ENCODE measurements at regions not wholly inside any gene's neighbourhood (a gene's known extent, or its start where the extent isn't known, plus 50 kb on each side); places are given as distances from the start of the nearest gene placed in this dataset.

DNA sequence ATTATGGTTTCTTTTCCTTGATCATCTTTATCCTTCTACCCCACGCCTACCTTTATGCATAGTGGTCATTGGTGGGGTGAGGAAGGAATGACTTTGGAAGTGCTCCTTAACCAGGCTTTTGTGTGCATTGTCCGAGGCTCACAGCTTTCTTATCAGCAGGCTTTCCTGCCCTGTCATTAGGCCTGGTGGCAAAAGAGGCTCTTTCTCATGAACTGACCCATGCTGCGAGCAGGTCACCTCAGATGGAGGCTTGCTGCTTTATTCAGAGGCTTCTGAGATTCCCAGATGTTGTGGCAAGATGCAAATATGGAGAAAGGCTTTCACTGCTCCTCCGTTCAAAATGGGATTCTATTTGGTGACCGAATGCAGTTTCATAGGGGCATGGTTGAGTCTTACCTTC is 57.4 kb upstream of the DMRTA1 start:
- intact Hi-C loops (cut with DNase I): no loop called here
- no peaks in the 10 kb centered on the region for H3K36me3 ChIP-seq
- no peaks in the 10 kb centered on the region for H3K27me3 ChIP-seq
- no peaks in the 10 kb centered on the region for H3K9me3 ChIP-seq
- no peak for DNase-seq
- WGBS, 2 donors: 61 to 63% methylated on average over 5 of the region's 5 CpGs
- no peaks in the 10 kb centered on the region for H3K4me1 ChIP-seq
- H3K4me3 ChIP-seq (replicated peaks in 1 of 3): no peak overlapping the region
- no peak overlapping the region for H3K27ac ChIP-seq
- no peak for TF ChIP-seq CTCF (IDR thresholded peaks at IDR 0.05)
- TF ChIP-seq POLR2A (IDR thresholded peaks at IDR 0.05): no peak

GRCh38 chr9:22392523-22392922 is 54.1 kb upstream of the DMRTA1 start:
- 77 to 80% methylated on average over 3 of the region's 3 CpGs for WGBS, 2 donors
- DNase-seq: no peak
- H3K36me3 ChIP-seq: no peaks in the 10 kb centered on the region
- intact Hi-C loops (cut with DNase I): no loop called here
- no peak for TF ChIP-seq CTCF (IDR thresholded peaks at IDR 0.05)
- TF ChIP-seq POLR2A (IDR thresholded peaks at IDR 0.05): no peak
- no peaks in the 10 kb centered on the region for H3K4me1 ChIP-seq
- no peak overlapping the region for H3K4me3 ChIP-seq (replicated peaks in 1 of 3)
- no peak overlapping the region for H3K27ac ChIP-seq
- no peaks in the 10 kb centered on the region for H3K9me3 ChIP-seq
- no peaks in the 10 kb centered on the region for H3K27me3 ChIP-seq

- no peak for DNase-seq
- 77 to 81% methylated on average over 2 of the region's 2 CpGs for WGBS, 2 donors
- Histone ChIP-seq H3K4me3 (replicated peaks in 1 of 3) (no peak overlapping the region), H3K9me3 (no peaks in the 10 kb centered on the region), H3K36me3 (no peaks in the 10 kb centered on the region), H3K27me3 (no peaks in the 10 kb centered on the region), H3K27ac (no peak overlapping the region), H3K4me1 (no peaks in the 10 kb centered on the region)
- TF ChIP-seq POLR2A (IDR thresholded peaks at IDR 0.05): no peak
- TF ChIP-seq CTCF (IDR thresholded peaks at IDR 0.05): no peak
- intact Hi-C loops (cut with DNase I): no loop called here
These were observed 50.9 kb upstream of the DMRTA1 start for GRCh38 chr9:22395687-22396141.

Data from thyroid gland (tissue), 4 donors.